ENCODE measurements at regions not wholly inside any gene's neighbourhood (a gene's known extent, or its start where the extent isn't known, plus 50 kb on each side); places are given as distances from the start of the nearest gene placed in this dataset.
A peak's percentile ranks its signal among the peaks of the same experiment; 100 is the strongest.

DNA sequence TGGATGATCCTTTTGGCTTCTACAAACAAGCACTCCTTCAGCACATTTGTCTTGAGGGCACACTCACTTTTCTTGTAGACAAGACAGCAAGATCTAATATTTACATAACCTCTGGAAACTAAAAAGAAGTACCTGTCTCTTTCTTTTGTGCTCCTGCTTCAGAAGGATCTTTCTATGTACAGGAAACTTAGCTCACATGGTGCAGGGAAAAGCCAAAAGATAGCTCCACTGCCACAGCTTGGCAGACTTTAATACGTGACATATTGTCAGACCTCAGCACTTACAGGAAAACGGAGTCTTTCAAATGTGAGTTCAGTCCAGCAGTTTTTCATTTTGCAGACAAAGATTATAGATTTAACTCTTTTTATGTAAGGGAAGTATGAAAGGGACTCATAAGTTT lies 225.5 kb upstream of the SAMSN1 start:
- Histone ChIP-seq H3K9ac (ENCODE audit: low read length) (no peak overlapping the region), H3K79me2 (ENCODE audit: low read length) (no peaks in the 10 kb centered on the region), H4K20me1 (ENCODE audit: insufficient read depth, low read length) (no peaks in the 10 kb centered on the region), H3K9me3 (ENCODE audit: insufficient read depth, low read length) (no peaks in the 10 kb centered on the region), H3K4me3 (ENCODE audit: low read length) (no peak overlapping the region), H2AFZ (ENCODE audit: low read depth, low read length) (no peak overlapping the region), H3K4me1 (ENCODE audit: low read length) (peaks cover 11% of the 10 kb centered on the region), H3K36me3 (replicated peaks; ENCODE audit: low read depth, low read length) (no peaks in the 10 kb centered on the region), H3K27ac (ENCODE audit: low read length) (no peak overlapping the region), H3K4me2 (ENCODE audit: low read length) (no peak overlapping the region), H3K27me3 (ENCODE audit: low read depth, low read length) (no peaks in the 10 kb centered on the region)
- no peak for TF ChIP-seq EZH2phosphoT487 (IDR thresholded peaks at IDR 0.05; ENCODE audit: low read depth)

- Histone ChIP-seq H2AFZ (ENCODE audit: low read depth, low read length) (no peak overlapping the region), H3K79me2 (ENCODE audit: low read length) (no peaks in the 10 kb centered on the region), H3K27me3 (ENCODE audit: low read depth, low read length) (no peaks in the 10 kb centered on the region), H3K4me1 (ENCODE audit: low read length) (peaks cover 21% of the 10 kb centered on the region), H3K36me3 (replicated peaks; ENCODE audit: low read depth, low read length) (peaks cover 2% of the 10 kb centered on the region), H4K20me1 (ENCODE audit: insufficient read depth, low read length) (no peaks in the 10 kb centered on the region), H3K27ac (ENCODE audit: low read length) (no peak overlapping the region), H3K9ac (ENCODE audit: low read length) (no peak overlapping the region), H3K4me3 (ENCODE audit: low read length) (no peak overlapping the region), H3K4me2 (ENCODE audit: low read length) (no peak overlapping the region), H3K9me3 (ENCODE audit: insufficient read depth, low read length) (no peaks in the 10 kb centered on the region)
- no peak for TF ChIP-seq EZH2phosphoT487 (IDR thresholded peaks at IDR 0.05; ENCODE audit: low read depth)
- no peak for TF ChIP-seq CTCF (IDR thresholded peaks at IDR 0.05; ENCODE audit: low read depth, low read length)
These were observed 221.9 kb upstream of the SAMSN1 start for GRCh38 chr21:14768042-14768441.

GRCh38 chr21:14767192-14767852 lies 221.2 kb upstream of the SAMSN1 start:
- Histone ChIP-seq H3K9ac (ENCODE audit: low read length) (no peak overlapping the region), H3K4me2 (ENCODE audit: low read length) (no peak overlapping the region), H4K20me1 (ENCODE audit: insufficient read depth, low read length) (no peaks in the 10 kb centered on the region), H3K27ac (ENCODE audit: low read length) (no peak overlapping the region), H3K27me3 (ENCODE audit: low read depth, low read length) (no peaks in the 10 kb centered on the region), H3K79me2 (ENCODE audit: low read length) (no peaks in the 10 kb centered on the region), H3K4me1 (ENCODE audit: low read length) (peaks cover 28% of the 10 kb centered on the region), H3K36me3 (replicated peaks; ENCODE audit: low read depth, low read length) (peaks cover 2% of the 10 kb centered on the region), H3K4me3 (ENCODE audit: low read length) (no peak overlapping the region), H3K9me3 (ENCODE audit: insufficient read depth, low read length) (no peaks in the 10 kb centered on the region), H2AFZ (ENCODE audit: low read depth, low read length) (no peak overlapping the region)
- TF ChIP-seq CTCF (IDR thresholded peaks at IDR 0.05; ENCODE audit: low read depth, low read length) (no peak), EZH2phosphoT487 (IDR thresholded peaks at IDR 0.05; ENCODE audit: low read depth) (no peak)

DNA sequence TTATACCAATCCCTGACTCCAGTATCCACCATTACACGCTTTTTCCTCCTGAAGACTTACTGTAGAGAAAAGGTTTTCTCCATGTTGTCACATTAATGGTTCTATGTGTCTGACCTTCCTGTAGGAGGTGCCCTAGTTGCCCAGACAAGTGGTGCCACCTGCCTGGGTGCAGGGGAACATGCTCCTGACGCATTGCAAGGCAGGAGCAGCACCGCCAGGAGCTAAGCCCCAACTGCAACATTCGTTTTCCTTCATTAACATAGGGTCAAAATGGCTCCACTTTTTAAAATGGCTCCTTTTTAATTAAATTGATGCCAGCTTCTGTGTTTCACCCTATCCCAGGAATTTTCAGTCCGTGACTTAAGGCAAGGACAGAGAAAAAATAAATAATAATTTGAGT lies 220.1 kb upstream of the SAMSN1 start:
- H3K27ac ChIP-seq (ENCODE audit: low read length) = no peak overlapping the region

More for the DNA sequence above, 220.1 kb upstream of the SAMSN1 start:
- Histone ChIP-seq H3K4me1 (ENCODE audit: low read length) (peaks cover 30% of the 10 kb centered on the region), H3K36me3 (replicated peaks; ENCODE audit: low read depth, low read length) (peaks cover 2% of the 10 kb centered on the region), H3K27me3 (ENCODE audit: low read depth, low read length) (no peaks in the 10 kb centered on the region), H3K4me3 (ENCODE audit: low read length) (no peak overlapping the region), H4K20me1 (ENCODE audit: insufficient read depth, low read length) (no peaks in the 10 kb centered on the region), H3K79me2 (ENCODE audit: low read length) (no peaks in the 10 kb centered on the region), H2AFZ (ENCODE audit: low read depth, low read length) (no peak overlapping the region), H3K9ac (ENCODE audit: low read length) (no peak overlapping the region), H3K9me3 (ENCODE audit: insufficient read depth, low read length) (no peaks in the 10 kb centered on the region), H3K4me2 (ENCODE audit: low read length) (no peak overlapping the region)
- no peak for TF ChIP-seq EZH2phosphoT487 (IDR thresholded peaks at IDR 0.05; ENCODE audit: low read depth)
- TF ChIP-seq CTCF (IDR thresholded peaks at IDR 0.05; ENCODE audit: low read depth, low read length) = peak; percentile 16

Data from OCI-LY3 (cell line).